RWPE2 (cell line): ENCODE measurements at regions not wholly inside any gene's neighbourhood (a gene's known extent, or its start where the extent isn't known, plus 50 kb on each side); places are given as distances from the start of the nearest gene placed in this dataset.

Source experiments
- ATAC-seq: fragments of 200-7000 bp; cut with Tn5 transposase; 3 replicates; pipeline ENCODE4 v1.9.1; 2021; ENCODE audit warnings: low read depth
- DNase-seq: peaks from one replicate; pipeline ENCODE4 v3.0.0-alpha.2; 2020; ENCODE audit warnings: low spot score
- H3K27ac ChIP-seq: fragments of 450-650 bp; 2 replicates; pipeline ENCODE4 v1.5.1; 2017; ENCODE audit warnings: mild to moderate bottlenecking; ENCODE audit not compliant: poor library complexity, severe bottlenecking
- H3K27me3 ChIP-seq: fragments of 250-450 bp; sonication (Bioruptor Pico); 2 replicates; pipeline ENCODE4 v1.5.1; 2021; ENCODE audit warnings: mild to moderate bottlenecking, moderate library complexity; ENCODE audit not compliant: insufficient read depth, poor library complexity, severe bottlenecking
- H3K36me3 ChIP-seq: fragments of 250-450 bp; sonication (Bioruptor Pico); 2 replicates; pipeline ENCODE4 v1.5.1; 2020; ENCODE audit warnings: low read depth, mild to moderate bottlenecking, moderate library complexity
- H3K4me1 ChIP-seq: fragments of 250-450 bp; sonication (Bioruptor Pico); 2 replicates; pipeline ENCODE4 v1.5.1; 2021; ENCODE audit warnings: mild to moderate bottlenecking, moderate library complexity; ENCODE audit not compliant: insufficient read depth, poor library complexity, severe bottlenecking
- H3K4me3 ChIP-seq: fragments of 250-450 bp; sonication (Bioruptor Pico); 2 replicates; pipeline ENCODE4 v1.5.1; 2021; ENCODE audit warnings: mild to moderate bottlenecking, moderate library complexity; ENCODE audit not compliant: severe bottlenecking
- H3K9me3 ChIP-seq: fragments of 250-450 bp; sonication (Bioruptor Pico); 2 replicates; pipeline ENCODE4 v1.5.1; 2021; ENCODE audit warnings: mild to moderate bottlenecking, moderate library complexity; ENCODE audit not compliant: severe bottlenecking
- CTCF ChIP-seq: fragments of 450-650 bp; IDR thresholded peaks from one replicate; pipeline ENCODE4 v1.5.1; 2017; ENCODE audit warnings: mild to moderate bottlenecking, moderate library complexity; ENCODE audit not compliant: poor library complexity, severe bottlenecking

GRCh38 chr4:106463622-106464021 is 95.0 kb upstream of the GIMD1 start:
- no peaks in the 10 kb centered on the region for H3K9me3 ChIP-seq
- H3K4me1 ChIP-seq, result no peaks in the 10 kb centered on the region
- ATAC-seq (no peak), DNase-seq (no peak)
- H3K36me3 ChIP-seq, result no peaks in the 10 kb centered on the region
- no peak overlapping the region for H3K4me3 ChIP-seq
- no peaks in the 10 kb centered on the region for H3K27me3 ChIP-seq
- H3K27ac ChIP-seq, result no peak overlapping the region
- TF ChIP-seq CTCF, result no peak

GRCh38 chr4:106454581-106454980 is 86.0 kb upstream of the GIMD1 start:
- H3K27ac ChIP-seq, result no peak overlapping the region

GRCh38 chr4:106454021-106454420 is 85.4 kb upstream of the GIMD1 start:
- Histone ChIP-seq H3K4me1 (no peaks in the 10 kb centered on the region), H3K27me3 (no peaks in the 10 kb centered on the region), H3K4me3 (no peak overlapping the region), H3K27ac (no peak overlapping the region), H3K9me3 (no peaks in the 10 kb centered on the region), H3K36me3 (no peaks in the 10 kb centered on the region)
- ATAC-seq, result no peak
- DNase-seq, result no peak
- TF ChIP-seq CTCF, result no peak

More at GRCh38 chr4:106454581-106454980, 86.0 kb upstream of the GIMD1 start:
- H3K4me3 ChIP-seq, result no peak overlapping the region
- no peak for DNase-seq
- H3K9me3 ChIP-seq, result no peaks in the 10 kb centered on the region
- H3K36me3 ChIP-seq, result no peaks in the 10 kb centered on the region
- TF ChIP-seq CTCF, result no peak
- no peaks in the 10 kb centered on the region for H3K4me1 ChIP-seq
- H3K27me3 ChIP-seq, result no peaks in the 10 kb centered on the region
- ATAC-seq, result no peak

- no peak for TF ChIP-seq CTCF
- no peaks in the 10 kb centered on the region for H3K4me1 ChIP-seq
- ATAC-seq, result no peak
- no peaks in the 10 kb centered on the region for H3K9me3 ChIP-seq
- H3K4me3 ChIP-seq, result no peak overlapping the region
- H3K27me3 ChIP-seq, result no peaks in the 10 kb centered on the region
- DNase-seq, result no peak
- H3K36me3 ChIP-seq, result no peaks in the 10 kb centered on the region
- H3K27ac ChIP-seq, result no peak overlapping the region
These were observed 82.5 kb upstream of the GIMD1 start for GRCh38 chr4:106451091-106451490.

GRCh38 chr4:106450249-106450648 is 81.7 kb upstream of the GIMD1 start:
- no peaks in the 10 kb centered on the region for H3K27me3 ChIP-seq
- TF ChIP-seq CTCF, result no peak
- H3K4me1 ChIP-seq, result peaks cover under 1% of the 10 kb centered on the region
- no peak overlapping the region for H3K27ac ChIP-seq
- no peak overlapping the region for H3K4me3 ChIP-seq
- no peak for DNase-seq
- no peaks in the 10 kb centered on the region for H3K9me3 ChIP-seq
- H3K36me3 ChIP-seq, result no peaks in the 10 kb centered on the region
- no peak for ATAC-seq
